HG03558 (cell line): ENCODE measurements at regions not wholly inside any gene's neighbourhood (a gene's known extent, or its start where the extent isn't known, plus 50 kb on each side); places are given as distances from the start of the nearest gene placed in this dataset.
"Not testable (repeated sequence)": the region's sequence is repeated elsewhere in the genome, so short reads cannot be mapped to it uniquely, and the experiment has no call there.

Source experiments
- ATAC-seq: cut with Tn5 transposase; IDR thresholded peaks from one replicate; pipeline ENCODE4 v1.9.1; 2021; ENCODE audit warnings: moderate number of reproducible peaks; ENCODE audit not compliant: unreplicated experiment; ENCODE audit errors: extremely low read depth

DNA sequence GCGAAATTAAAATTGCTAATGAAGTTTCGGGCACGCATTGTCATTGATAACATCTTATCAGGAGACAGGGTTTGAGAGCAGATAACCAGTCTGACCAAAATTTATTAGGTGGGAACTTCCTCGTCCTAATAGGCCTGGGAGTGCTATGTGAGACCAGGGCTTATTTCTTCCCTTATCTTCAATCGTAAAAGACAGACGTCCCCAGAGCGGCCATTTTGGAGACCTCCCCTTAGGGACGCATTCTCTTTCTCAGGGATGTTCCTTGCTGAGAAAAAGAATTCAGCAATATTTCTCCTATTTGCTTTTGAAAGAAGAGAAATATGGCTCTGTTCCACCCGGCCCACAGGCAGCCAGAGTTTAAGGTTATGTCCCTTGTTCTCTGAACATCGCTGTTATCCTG is 184.7 kb downstream of the OSTF1 start:
- ATAC-seq, result not testable (repeated sequence)

DNA sequence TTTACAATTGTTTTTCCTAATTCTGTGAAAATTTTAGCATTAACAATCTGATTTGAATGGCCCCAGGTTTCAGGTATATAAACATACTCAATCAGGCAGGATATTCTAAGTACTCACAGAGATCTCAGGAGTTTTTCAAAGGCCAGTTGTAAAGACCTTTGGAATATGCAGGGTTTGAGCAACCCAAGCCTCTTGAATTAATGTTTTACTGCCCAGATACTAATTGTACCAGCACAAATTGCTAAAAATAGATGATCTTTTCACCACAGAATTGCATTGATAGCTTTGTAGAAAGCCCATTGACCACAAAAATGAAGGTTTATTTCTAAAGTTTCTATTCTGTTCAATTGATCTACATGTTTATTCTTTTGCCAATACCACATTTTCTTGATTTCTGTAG is 186.5 kb downstream of the OSTF1 start:
- no peak for ATAC-seq

DNA sequence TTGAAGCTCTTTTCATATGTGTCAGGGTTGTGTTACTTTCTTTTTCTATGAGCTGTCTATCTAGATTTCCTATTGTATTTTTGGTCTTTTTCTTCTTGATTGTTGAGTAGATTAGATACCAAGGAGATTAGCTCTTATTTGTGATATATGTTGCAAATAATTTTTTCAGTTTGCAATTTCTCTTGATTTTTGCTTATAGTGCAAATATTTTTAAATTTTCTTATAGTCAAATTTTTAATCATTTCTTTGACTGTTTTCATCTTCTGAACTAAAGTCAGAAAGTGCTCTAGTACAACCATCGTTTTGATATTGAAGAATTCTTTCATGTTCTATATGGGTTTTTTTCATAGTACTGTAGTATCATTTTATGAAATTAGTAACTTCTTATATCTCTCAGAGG is 193.7 kb downstream of the OSTF1 start:
- ATAC-seq, result no peak

GRCh38 chr9:75289332-75289731 is 201.0 kb downstream of the OSTF1 start:
- no peak for ATAC-seq

GRCh38 chr9:75299324-75299723 is 211.0 kb downstream of the OSTF1 start:
- ATAC-seq, result no peak

DNA sequence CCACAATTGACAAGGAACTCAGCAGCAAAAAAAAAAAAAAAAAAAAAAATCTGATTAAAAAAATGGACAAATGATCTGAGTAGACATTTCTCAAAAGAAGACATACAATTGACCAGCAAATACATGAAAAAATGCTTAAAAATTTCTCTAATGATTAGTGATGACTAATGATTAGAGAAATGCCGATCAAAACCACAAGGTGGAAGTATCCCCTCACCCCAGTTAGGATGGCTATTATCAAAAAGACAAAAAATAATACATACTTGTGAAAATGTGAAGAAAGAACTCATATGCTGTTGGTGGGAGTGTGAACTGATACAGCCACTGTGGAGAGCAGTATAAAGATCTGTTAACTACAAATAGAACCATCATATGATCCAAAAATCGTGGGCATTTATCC is 245.3 kb downstream of the OSTF1 start:
- no peak for ATAC-seq

DNA sequence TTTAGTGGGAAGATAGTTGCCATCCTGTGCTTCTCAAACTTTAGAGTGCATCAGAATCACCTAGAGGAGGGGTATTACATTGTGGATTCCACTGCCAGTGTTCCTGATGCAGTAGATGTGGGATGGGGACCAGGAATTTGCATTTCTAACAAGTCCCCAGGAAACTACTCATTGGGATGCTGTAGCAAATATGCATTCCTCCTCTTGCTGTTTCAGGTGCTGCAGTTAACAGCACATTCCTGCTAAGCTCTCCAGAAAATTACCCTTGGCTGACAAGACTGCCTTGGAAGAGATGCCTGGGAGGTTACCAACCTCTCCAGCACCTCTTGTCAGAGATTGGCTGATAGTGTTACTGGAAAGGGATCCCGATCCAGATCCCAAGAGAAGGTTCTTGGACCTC is 270.5 kb downstream of the OSTF1 start:
- ATAC-seq, result no peak

DNA sequence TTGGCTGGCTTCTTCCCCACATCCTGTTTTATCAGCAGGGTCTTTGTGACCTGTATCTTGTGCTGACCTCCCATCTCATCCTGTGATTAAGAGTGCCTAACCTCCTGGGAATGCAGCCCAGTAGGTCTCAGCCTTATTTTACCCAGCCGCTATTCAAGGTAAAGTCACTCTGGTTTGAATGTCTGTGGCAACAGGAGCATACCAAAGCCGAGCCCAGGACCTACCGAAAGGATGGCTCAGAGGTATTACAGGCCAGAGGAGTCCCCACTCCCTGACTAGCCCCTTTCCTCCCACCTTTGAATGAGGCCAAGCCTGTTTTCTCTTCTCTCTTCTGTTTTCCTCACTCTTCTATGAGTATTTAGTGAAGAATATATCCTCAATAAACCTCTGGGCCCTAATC is 271.3 kb downstream of the OSTF1 start:
- no peak for ATAC-seq

DNA sequence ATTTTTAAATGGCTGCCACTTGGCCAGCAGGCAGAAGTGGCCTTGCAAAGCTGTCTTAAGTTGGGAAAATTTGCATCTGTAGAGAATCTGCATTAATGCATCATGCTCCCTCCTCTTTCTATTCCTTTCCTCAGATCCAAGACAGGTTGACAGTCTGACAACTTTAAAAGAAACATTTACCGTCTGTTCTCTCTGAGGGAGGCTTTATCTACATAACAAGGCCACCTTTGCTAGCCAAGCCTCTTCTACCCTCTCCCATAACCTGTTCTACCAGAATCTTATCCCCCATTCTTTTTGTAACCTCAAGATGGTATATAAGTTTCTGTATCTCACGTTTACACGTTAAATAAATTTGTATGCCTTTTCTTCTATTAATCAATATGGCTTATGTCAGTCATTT is 271.9 kb downstream of the OSTF1 start:
- no peak for ATAC-seq

DNA sequence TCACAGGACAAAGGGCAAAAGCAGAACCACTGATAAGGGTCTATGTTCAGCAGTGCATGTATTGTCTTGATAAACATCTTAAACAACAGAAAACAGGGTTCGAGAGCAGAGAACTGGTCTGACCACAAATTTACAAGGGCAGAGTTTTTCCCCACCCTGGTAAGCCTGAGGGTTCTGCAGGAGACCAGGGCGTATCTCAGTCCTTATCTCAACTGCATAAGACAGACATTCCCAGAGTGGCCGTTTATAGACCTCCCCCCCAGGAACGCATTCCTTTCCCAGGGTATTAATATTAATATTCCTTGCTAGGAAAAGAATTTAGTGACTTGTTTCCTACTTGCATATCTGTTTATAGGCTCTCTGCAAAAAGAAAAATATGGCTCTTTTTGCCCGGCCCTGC is 274.1 kb downstream of the OSTF1 start:
- ATAC-seq, result not testable (repeated sequence)

GRCh38 chr9:75365196-75365595 is 276.9 kb downstream of the OSTF1 start:
- no peak for ATAC-seq

- ATAC-seq, result no peak
Measured at GRCh38 chr9:75369989-75370388, 281.7 kb downstream of the OSTF1 start.

DNA sequence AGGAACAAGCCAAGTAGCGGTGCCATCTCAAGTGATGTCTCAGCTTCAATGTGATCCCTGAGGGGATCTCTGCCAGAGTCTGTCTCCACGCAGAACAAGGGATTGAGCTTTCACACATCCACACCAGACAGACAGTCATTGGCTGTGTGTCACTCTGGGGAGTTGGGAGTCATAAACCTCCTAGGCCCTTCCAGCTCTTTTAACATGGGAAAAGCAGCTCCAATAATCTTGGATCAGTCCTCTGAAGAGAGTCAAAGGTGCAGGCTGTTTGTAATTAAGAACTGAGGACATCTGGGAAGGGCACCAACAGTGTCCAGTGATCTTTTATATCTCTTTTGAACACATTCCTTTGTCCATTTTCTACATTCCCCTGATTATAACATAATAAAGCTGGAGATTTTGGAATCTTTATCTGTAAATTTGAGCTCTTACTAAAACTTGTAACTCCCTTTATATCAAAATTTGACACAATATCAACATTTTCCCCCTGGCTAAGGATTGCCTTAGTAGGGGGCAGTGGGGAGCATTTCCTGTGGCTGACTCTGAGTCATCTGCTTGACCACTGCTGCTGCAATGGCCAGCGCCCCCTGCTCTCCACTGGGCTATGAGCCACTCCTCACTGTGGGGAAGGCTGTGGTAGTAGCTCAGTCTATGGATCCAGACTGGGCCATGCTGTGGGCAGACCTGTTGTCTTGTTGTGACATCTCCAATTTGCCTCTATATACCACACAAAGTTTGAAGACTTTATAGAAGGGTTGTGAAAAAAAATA is 284.4 kb downstream of the OSTF1 start:
- ATAC-seq, result no peak

DNA sequence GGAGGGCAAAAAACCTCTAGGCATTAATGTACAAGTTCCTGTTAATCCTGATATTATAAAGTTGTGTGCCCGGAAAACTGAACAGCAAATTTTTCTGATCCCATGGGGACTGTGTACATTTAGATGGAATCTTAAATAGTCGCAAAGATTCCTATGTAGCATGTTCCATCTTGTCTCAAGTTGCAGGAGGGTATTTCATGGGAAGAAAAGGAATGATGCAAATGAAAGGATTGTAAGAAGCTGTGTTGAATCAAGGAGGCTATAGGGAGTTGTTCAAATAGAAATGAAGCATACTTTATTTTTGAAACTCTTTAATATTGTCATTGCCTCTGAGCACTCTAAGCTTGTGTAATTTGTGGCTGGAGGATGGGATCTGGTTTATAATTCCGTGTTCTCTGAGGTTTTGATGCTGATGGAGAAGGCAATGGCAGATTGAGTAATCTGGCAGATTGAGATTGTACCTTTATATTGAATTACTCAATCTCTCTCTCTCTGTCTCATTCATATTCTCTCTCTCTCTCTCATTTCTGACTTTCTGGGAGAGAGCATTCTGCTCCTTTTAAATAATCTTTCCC is 288.5 kb downstream of the OSTF1 start:
- ATAC-seq, result no peak

DNA sequence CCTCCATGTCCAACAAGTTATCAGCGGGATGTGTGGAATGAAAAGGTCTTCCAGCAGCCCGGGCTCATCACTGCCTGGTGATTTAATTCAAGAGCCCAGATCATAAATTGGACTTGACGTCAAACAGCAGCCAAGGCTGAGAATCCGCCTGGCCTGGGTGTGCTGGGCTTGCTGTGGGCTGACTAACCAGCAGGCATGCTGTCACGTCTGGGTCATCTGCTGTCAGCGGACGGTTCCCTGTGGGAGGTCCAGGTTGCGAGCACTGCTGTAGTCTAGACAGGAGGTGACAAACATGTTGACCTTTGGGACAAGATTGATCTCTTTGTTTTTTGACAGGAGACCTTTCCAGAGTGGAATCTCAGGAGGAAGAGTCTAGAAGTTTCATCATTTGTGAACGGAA is 289.7 kb downstream of the OSTF1 start:
- no peak for ATAC-seq

GRCh38 chr9:75378926-75379325 is 290.6 kb downstream of the OSTF1 start:
- no peak for ATAC-seq

DNA sequence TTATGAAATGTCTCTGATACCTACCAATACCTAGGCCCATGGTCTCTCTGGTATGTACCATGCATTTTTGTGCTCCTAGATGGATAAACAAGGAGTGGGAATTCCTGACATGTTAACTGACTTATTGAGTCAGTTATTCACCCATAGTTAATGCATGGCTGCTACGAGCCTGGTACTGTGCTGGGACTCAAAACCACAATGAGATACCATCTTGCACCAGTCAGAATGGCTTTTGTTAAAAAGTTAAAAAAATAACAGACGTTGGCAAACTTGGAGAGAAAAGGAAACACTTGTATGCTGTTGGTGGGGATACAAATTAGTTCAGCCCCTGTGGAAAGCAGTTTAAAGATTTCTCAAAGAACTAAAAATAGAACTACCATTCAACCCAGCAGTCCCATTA is 293.8 kb downstream of the OSTF1 start:
- no peak for ATAC-seq

- ATAC-seq, result not testable (repeated sequence)
Measured at GRCh38 chr9:75383420-75384034, 295.2 kb downstream of the OSTF1 start.

GRCh38 chr9:75385236-75385635 is 296.9 kb downstream of the OSTF1 start:
- no peak for ATAC-seq

GRCh38 chr9:75389101-75389500 is 300.8 kb downstream of the OSTF1 start:
- no peak for ATAC-seq

- ATAC-seq, result no peak
Measured at GRCh38 chr9:75390951-75391350, 302.6 kb downstream of the OSTF1 start.

DNA sequence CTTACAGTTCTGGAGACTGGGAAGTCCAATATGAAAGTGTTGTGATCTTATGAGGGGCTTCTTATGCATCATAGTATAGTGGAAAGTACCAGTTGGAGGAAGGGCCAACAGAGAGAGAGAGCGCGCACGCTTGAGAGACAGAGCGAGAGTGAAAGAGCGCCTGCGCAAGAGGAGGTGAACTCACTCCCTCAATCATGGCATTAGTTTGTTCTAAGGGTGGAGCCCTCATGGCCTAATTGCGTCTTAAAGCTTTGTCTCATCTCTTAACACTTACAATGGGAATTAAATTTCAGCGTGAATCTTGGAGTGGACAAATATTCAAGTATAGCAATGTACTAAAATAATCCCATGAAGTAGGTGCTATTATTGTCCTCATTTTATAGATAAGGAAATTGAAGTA is 303.2 kb downstream of the OSTF1 start:
- no peak for ATAC-seq
